Panc1 (cell line): ENCODE measurements at regions not wholly inside any gene's neighbourhood (a gene's known extent, or its start where the extent isn't known, plus 50 kb on each side); places are given as distances from the start of the nearest gene placed in this dataset.
"Not testable (repeated sequence)": the region's sequence is repeated elsewhere in the genome, so short reads cannot be mapped to it uniquely, and the experiment has no call there.

Source experiments
- ATAC-seq: fragments of 200-7000 bp; cut with Tn5 transposase; 2 replicates; pipeline ENCODE4 v1.9.1; 2020; ENCODE audit warnings: mild to moderate bottlenecking, moderate library complexity
- BruUV-seq: library from RNA; stranded (reverse); fragments of 400-500 nt; replicated peaks from 2 replicates; lab custom pipeline; 2021; lab: Mats Ljungman, UMichigan
- CTCF ChIA-PET: fragments of 300-600 bp; sonication (Branson Sonifier 250); formaldehyde crosslinking; loops from one replicate; lab custom pipeline; 2022; ENCODE audit warnings: antibody characterized with exemption; lab: Charles Lee
- POLR2A ChIA-PET: fragments of 300-600 bp; sonication (Branson Sonifier 250); formaldehyde crosslinking; loops from one replicate; lab custom pipeline; 2022; ENCODE audit warnings: antibody characterized with exemption; lab: Charles Lee
- DNase-seq: peaks from one replicate; pipeline ENCODE4 v3.0.0-alpha.2; 2010; ENCODE audit warnings: low read depth, low spot score
- H3K27ac ChIP-seq: 2 replicates; pipeline ENCODE4 v1.5.1; 2011; ENCODE audit warnings: mild to moderate bottlenecking, low read length, inconsistent platforms
- H3K27me3 ChIP-seq: fragments of 200-500 bp; sonication (Bioruptor generic); 2 replicates; pipeline ENCODE4 v1.6.0; 2014; ENCODE audit warnings: low read length, inconsistent platforms; ENCODE audit not compliant: control insufficient read depth, insufficient read depth
- H3K36me3 ChIP-seq: fragments of 200-500 bp; sonication (Bioruptor generic); 2 replicates; pipeline ENCODE4 v1.5.1; 2014; ENCODE audit warnings: inconsistent platforms, mild to moderate bottlenecking, low read length, moderate library complexity; ENCODE audit not compliant: control insufficient read depth, insufficient read depth
- H3K4me1 ChIP-seq: 2 replicates; pipeline ENCODE4 v1.5.1; 2011; ENCODE audit warnings: inconsistent platforms, mild to moderate bottlenecking, low read length, moderate library complexity; ENCODE audit not compliant: control insufficient read depth, insufficient read depth
- H3K4me3 ChIP-seq, 2 experiments: 2 replicates each; pipeline ENCODE4 v1.5.1; 2011 to 2012; ENCODE audit warnings: low read depth in 2 of 2, low read length in 2 of 2, mild to moderate bottlenecking in 2 of 2, inconsistent platforms in 1 of 2, moderate library complexity in 1 of 2
- H3K9me3 ChIP-seq: fragments of 200-500 bp; sonication (Bioruptor generic); 2 replicates; pipeline ENCODE4 v1.5.1; 2014; ENCODE audit warnings: low read depth, mild to moderate bottlenecking, inconsistent platforms, low read length, moderate library complexity; ENCODE audit not compliant: control insufficient read depth, insufficient read depth
- POLR2AphosphoS5 ChIP-seq: IDR thresholded peaks from 2 replicates; pipeline ENCODE4 v1.6.1; 2012; ENCODE audit warnings: mild to moderate bottlenecking, low read depth, low read length, moderate library complexity
- SIN3A ChIP-seq: IDR thresholded peaks from 2 replicates; pipeline ENCODE4 v1.6.1; 2012; ENCODE audit warnings: low read depth, mild to moderate bottlenecking, low read length, moderate library complexity, borderline replicate concordance; ENCODE audit not compliant: insufficient read depth
- TCF7L2 ChIP-seq: IDR thresholded peaks from 2 replicates; pipeline ENCODE4 v1.6.1; 2011; ENCODE audit warnings: mild to moderate bottlenecking, low read depth, low read length, inconsistent platforms
- in situ Hi-C: cut with HindIII; loops from 2 replicates; pipeline ENCODE4 v1.10.0; 2016; ENCODE audit warnings: low sequenced_read_pairs, low pct_unique_long_range_greater_than_20kb
- intact Hi-C: fragments of 100-400 bp; cut with micrococcal nuclease; formaldehyde crosslinking; loops from one replicate; pipeline ENCODE4 v1.10.0; 2022; ENCODE audit not compliant: unreplicated experiment
- TF ChIP-seq, protein P1 (sequence below): fragments of 450-650 bp; IDR thresholded peaks from 2 replicates; pipeline ENCODE4 v1.5.1; 2017; ENCODE audit warnings: mild to moderate bottlenecking
- TF ChIP-seq, protein P2 (sequence below), 2 experiments: IDR thresholded peaks; 2 replicates each; pipeline ENCODE4 v1.6.1; 2011 to 2012; ENCODE audit warnings: low read depth in 2 of 2, control low read depth in 1 of 2, low read length in 1 of 2, mild to moderate bottlenecking in 1 of 2, moderate library complexity in 1 of 2; ENCODE audit not compliant: insufficient read depth in 1 of 2

DNA sequence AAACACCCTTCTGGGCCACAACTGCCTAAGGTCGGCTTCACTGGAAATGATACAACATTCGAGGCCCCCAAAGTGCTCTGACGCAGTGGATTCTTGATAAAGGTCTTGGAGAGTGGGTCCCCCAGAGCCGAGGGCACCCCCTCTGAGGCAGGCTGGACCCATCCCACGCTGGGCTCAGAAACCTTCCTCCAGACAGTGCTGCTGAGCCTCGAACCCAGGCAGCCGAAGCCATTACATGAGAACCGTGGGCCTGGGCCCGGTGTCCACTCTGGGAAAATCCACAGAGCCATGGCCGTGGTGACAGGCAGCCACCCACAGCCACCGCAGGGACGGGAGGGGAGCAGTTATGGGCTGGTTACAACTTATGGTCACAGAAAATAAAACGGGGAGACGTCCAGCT, 81.4 kb upstream of the ID2 start:
- POLR2A ChIA-PET = no interaction called here
- no TSS peak for BruUV-seq
- ATAC-seq (no peak), DNase-seq (no peak)
- CTCF ChIA-PET = no interaction called here
- Histone ChIP-seq H3K27ac (no peak overlapping the region), H3K9me3 (no peaks in the 10 kb centered on the region), H3K36me3 (no peaks in the 10 kb centered on the region), H3K4me3 (no peak overlapping the region), H3K27me3 (no peaks in the 10 kb centered on the region), H3K4me1 (no peaks in the 10 kb centered on the region)
- in situ Hi-C loops = no loop called here
- intact Hi-C loops = no loop called here
- TF ChIP-seq, protein P1, sequence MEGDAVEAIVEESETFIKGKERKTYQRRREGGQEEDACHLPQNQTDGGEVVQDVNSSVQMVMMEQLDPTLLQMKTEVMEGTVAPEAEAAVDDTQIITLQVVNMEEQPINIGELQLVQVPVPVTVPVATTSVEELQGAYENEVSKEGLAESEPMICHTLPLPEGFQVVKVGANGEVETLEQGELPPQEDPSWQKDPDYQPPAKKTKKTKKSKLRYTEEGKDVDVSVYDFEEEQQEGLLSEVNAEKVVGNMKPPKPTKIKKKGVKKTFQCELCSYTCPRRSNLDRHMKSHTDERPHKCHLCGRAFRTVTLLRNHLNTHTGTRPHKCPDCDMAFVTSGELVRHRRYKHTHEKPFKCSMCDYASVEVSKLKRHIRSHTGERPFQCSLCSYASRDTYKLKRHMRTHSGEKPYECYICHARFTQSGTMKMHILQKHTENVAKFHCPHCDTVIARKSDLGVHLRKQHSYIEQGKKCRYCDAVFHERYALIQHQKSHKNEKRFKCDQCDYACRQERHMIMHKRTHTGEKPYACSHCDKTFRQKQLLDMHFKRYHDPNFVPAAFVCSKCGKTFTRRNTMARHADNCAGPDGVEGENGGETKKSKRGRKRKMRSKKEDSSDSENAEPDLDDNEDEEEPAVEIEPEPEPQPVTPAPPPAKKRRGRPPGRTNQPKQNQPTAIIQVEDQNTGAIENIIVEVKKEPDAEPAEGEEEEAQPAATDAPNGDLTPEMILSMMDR = no peak
- no peak for TF ChIP-seq SIN3A
- no peak for TF ChIP-seq POLR2AphosphoS5
- TF ChIP-seq, protein P2, sequence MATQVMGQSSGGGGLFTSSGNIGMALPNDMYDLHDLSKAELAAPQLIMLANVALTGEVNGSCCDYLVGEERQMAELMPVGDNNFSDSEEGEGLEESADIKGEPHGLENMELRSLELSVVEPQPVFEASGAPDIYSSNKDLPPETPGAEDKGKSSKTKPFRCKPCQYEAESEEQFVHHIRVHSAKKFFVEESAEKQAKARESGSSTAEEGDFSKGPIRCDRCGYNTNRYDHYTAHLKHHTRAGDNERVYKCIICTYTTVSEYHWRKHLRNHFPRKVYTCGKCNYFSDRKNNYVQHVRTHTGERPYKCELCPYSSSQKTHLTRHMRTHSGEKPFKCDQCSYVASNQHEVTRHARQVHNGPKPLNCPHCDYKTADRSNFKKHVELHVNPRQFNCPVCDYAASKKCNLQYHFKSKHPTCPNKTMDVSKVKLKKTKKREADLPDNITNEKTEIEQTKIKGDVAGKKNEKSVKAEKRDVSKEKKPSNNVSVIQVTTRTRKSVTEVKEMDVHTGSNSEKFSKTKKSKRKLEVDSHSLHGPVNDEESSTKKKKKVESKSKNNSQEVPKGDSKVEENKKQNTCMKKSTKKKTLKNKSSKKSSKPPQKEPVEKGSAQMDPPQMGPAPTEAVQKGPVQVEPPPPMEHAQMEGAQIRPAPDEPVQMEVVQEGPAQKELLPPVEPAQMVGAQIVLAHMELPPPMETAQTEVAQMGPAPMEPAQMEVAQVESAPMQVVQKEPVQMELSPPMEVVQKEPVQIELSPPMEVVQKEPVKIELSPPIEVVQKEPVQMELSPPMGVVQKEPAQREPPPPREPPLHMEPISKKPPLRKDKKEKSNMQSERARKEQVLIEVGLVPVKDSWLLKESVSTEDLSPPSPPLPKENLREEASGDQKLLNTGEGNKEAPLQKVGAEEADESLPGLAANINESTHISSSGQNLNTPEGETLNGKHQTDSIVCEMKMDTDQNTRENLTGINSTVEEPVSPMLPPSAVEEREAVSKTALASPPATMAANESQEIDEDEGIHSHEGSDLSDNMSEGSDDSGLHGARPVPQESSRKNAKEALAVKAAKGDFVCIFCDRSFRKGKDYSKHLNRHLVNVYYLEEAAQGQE (IDR thresholded peaks at IDR 0.05; ENCODE audit: insufficient read depth in 1 of 2, low read depth in 2 of 2, low read length in 1 of 2) = no peak
- no peak for TF ChIP-seq TCF7L2

DNA sequence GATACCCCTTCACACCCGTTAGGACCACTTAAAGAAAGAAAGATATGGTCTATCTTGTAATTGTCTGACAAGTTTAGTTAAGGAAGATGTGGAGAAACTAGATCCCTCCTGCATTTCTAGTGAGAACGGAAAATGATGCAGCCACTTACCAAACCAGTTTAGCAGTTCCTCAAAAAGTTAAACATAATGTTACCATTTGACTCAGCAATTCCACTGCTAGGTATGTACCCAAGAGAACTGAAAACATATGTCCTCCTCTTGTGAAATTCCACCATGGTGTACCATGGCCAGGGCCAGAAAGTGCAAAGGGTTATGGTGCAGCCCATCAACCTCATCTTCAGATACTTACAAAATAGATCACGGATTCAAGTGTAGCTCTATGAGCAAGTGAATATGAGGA, 79.0 kb upstream of the ID2 start:
- Histone ChIP-seq H3K4me3 (no peak overlapping the region), H3K27ac (no peak overlapping the region), H3K4me1 (no peaks in the 10 kb centered on the region), H3K9me3 (no peaks in the 10 kb centered on the region), H3K36me3 (no peaks in the 10 kb centered on the region), H3K27me3 (no peaks in the 10 kb centered on the region)
- TF ChIP-seq, protein P1 = no peak
- TF ChIP-seq SIN3A (no peak), POLR2AphosphoS5 (no peak), TCF7L2 (no peak)
- TF ChIP-seq, protein P2 (IDR thresholded peaks at IDR 0.05; ENCODE audit: insufficient read depth in 1 of 2, low read depth in 2 of 2, low read length in 1 of 2) = no peak
- intact Hi-C loops (no loop called here), in situ Hi-C loops (no loop called here)
- CTCF ChIA-PET = no interaction called here
- no TSS peak for BruUV-seq
- POLR2A ChIA-PET = no interaction called here
- no peak for ATAC-seq
- no peak for DNase-seq

DNA sequence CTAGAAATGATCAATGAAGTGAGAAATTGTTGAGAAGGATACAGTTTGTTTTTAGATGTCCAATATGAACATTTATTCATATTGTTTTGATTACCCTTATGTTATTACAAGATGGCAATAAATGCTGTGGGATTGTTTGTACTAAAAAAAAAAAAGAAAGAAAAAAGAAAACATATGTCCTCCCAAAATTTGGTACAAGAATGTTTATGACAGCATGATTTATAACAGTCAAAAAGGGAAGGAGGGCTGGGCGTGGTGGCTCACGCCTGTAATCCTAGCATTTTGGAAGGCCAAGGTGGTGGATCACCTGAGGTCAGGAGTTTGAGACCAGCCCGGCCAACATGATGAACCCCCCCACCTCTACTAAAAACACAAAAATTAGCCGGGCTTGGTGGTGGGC, 78.5 kb upstream of the ID2 start:
- H3K4me3 ChIP-seq, CTCF ChIA-PET, H3K27ac ChIP-seq, ATAC-seq, BruUV-seq, DNase-seq, H3K4me1 ChIP-seq, in situ Hi-C loops, POLR2A ChIA-PET, H3K36me3 ChIP-seq, H3K9me3 ChIP-seq, H3K27me3 ChIP-seq, intact Hi-C loops: not testable (repeated sequence)
